Activated naive CD4-positive, alpha-beta T cell treated with Interleukin-2 at 50 U/mL for 16 hours (primary cell): ENCODE measurements at regions not wholly inside any gene's neighbourhood (a gene's known extent, or its start where the extent isn't known, plus 50 kb on each side); places are given as distances from the start of the nearest gene placed in this dataset.
"Not testable (repeated sequence)": the region's sequence is repeated elsewhere in the genome, so short reads cannot be mapped to it uniquely, and the experiment has no call there.

Experiments
- DNase-seq: peaks from one replicate; pipeline ENCODE4 v3.0.0-alpha.2; 2020

- no peak for DNase-seq
Observed at GRCh38 chr15:69854001-69854400, 243.7 kb downstream of the TLE3 start.

DNA sequence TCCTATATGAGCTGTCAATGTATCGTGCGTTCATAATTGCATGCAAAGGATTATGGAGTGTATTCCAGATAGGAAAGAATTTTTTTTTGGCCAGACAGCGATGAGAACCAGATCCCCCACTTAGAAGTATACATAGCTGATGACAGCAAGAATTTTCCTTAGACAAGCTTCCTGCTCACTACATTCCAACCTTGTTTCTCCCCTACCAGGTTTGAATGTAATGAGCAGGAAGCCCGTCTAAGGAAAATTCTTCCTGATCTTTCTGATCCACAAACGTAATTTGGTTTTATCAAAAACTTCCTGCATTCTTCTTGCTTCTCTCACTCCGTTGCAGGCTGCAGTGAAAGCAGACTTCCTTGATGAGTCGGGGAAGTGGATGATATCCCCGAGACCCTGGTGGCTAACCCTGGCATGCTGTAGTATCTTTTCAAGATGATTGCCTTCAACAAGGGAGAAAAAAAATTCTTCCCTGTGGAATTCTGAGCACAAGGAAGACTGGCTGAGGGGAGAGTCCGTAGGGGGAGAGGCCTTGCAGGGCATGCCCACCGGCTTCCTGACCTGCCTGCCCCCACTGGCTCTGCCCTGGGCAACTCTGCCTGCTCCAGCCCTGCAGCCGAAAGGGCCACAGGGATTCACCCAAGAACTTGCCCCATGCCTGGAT is 243.1 kb downstream of the TLE3 start:
- DNase-seq, result no peak

DNA sequence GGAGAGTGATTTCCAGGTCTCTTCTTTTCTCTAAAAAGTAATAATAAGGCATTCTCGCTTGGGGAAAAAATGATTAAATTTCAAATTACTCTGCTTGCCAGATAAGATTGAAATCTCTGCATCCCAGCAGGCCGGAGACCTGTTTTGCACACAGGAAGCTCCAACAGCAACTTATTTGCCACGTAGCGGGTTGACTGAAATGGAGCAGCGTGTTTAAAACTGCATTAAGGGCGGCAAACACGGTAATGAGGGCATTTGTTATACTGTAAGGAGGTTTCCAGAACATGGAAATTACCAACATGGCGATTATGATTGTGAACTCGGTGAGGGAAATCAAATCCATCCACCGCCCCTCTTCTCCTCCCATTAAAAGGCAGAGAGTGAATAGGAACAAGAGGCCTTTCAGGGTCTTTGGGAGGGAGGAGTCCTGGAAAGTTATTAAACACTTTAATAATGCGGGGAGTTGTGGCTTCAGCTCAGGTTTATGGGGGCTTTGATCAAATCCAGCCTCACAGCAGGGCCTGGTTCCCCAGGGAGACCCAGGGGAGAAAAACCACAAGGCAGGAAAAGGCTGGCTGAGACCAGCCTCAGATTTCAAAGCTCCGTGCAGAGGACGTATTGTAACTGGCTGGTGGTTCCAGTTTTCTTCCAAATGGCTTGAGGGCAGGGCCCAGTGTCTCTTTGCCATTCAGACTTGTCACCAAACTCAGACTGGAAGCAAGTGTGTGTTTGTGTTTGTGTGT is 242.3 kb downstream of the TLE3 start:
- DNase-seq, result no peak

DNA sequence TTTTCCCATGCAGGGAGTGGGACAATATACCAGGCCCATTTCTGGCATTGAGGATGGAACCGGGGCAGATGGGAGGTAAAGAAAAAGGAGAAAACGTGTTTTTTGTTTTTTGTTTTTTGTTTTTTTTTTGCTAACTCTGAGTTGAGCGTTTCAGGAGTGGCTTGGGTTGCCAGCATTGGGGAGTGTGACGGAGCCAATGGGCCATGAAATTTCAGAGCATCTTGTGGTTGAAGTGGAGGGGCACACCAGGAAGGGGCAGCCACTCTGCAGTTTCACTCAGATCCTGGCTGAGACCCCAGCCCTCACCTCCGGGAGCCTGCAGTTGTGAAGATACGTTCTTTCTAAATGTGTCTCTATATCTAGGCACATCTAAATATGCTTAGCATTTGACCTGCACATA is 240.5 kb downstream of the TLE3 start:
- DNase-seq, result no peak

DNA sequence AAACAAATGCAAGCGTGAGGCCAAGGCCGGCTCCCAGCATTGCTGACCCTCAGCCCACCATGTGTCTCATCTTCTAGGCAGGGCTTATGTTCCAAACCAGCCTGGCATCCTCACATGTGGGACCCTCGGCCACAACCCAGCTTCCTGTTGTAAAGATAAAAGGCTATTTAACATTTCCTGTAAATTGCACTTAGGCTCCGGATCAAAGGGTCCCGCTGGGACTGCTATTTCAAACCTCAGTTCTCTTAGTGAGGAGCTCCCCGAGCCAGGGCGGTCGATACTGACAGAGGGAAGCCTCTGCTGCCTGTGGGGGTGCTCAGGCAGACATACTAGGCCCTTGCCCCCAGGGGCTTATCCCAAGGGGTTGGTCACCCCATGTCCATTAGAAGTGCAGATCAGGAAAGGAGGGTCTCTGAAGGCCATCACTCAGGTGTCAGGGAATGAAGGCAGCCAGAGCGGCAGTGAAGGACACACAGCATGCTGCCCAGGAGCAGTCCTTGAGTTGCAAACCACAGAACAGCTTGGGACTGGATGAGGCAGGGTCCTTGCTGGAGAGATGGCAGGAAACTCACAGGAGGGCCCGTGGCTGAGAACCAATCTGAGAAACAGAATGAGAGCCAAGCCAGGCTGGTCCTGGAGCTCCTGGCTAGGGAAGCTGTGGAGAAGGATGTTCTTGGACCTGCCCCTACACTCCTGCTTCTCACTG is 239.9 kb downstream of the TLE3 start:
- DNase-seq, result no peak

- no peak for DNase-seq
Observed at GRCh38 chr15:69858456-69858855, 239.3 kb downstream of the TLE3 start.

DNA sequence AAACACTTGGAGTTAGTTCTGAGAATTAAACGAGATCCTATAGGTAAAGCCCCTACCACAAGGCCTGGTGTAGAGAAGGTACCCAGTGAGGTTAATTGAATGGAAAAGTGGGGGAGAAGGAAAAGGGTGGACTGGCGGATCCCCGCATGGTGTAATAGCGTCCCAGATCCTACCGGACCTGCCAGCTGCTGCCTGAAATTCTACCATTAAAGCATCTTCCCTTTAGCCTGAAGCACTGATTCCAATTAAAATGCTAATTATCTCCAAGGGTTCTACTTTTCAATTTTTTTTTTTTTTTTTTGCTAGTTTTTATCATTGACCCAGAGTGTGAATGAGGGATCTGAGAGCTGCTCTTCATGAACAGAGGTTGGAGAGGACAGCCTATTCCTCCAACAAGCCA is 237.9 kb downstream of the TLE3 start:
- DNase-seq, result no peak

GRCh38 chr15:69860321-69860720 is 237.4 kb downstream of the TLE3 start:
- DNase-seq, result no peak

DNA sequence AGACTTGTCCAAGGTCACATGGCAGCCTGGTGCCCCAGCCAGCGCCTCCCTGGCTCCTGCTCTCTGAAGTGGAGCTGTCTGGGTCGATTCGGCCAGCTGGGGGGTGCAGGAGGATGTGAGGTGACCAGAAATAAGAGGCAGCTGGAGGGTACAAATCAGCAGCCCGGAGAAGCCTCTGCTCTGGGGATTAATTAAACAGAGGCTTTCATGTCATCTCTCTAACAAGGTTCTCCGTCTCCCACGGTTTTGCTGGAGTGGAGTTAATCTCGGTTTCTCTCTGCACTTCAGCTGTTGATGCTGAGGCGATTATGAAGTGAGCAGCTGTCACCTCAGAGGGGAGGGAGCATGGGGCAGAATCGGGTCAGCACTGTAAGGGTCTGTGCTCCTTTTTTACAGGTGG is 236.8 kb downstream of the TLE3 start:
- no peak for DNase-seq

DNA sequence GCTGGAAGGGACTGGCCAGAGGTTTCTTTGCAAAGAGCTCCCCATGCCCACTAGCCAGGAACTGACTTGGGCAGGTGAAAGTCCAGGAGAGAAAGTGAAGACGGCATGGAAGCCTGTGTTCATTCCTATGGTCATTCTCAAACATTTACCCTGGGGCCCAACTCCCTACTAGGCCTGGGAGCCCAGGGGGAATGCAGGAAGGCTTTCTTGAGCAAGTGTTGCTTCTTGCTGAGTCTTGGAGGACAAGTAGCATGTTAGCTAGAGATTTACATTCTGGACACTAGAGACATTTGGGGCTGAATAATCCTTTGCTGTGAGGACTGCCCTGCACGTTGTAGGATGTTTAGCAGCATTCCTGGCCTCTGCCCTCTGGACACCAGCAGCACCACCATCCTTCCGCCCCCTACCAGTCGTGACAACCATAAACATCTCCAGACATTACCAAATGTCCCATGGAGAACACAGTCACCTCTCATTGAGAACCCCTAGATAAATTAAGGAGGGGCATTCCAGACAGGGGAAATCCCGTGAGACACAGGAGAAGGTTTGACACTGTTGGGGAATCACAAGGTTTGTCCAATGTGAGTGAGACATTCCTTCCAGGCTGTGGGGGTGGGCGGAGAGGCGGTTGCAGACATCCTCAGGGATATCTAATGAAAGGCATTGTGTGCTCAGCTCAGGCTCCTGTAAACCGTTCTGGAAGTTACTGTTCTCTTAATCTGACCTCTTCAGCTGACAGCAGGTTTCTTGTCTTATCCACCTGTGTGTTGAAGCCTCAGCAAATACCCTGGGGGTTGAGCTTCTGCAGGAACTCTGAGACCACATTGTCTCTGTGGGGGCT is 236.2 kb downstream of the TLE3 start:
- DNase-seq, result no peak

- DNase-seq, result no peak
Observed at GRCh38 chr15:69862540-69862939, 235.2 kb downstream of the TLE3 start.

- no peak for DNase-seq
Observed at GRCh38 chr15:69863446-69863845, 234.3 kb downstream of the TLE3 start.

DNA sequence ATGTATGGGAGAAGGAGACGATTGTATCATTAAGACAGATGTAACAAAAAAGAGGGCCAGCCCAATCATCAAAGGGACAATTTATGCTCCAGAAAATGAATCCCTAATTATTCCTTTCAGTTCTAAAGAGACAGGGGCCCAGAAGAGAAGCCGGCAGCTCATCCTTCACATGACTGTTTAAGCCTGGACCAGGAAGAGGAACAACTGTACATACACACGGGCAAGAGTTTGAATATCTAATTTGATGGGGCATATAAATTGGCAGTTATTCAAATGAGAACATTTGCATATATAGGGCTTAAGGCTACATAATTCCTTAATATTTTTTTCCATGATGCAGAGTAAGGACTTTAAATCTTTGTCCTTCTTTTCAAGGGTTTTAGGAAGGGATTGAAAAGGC is 232.3 kb downstream of the TLE3 start:
- DNase-seq, result no peak

GRCh38 chr15:69868756-69869155 is 229.0 kb downstream of the TLE3 start:
- DNase-seq, result no peak

- no peak for DNase-seq
Observed at GRCh38 chr15:69869291-69869690, 228.4 kb downstream of the TLE3 start.

GRCh38 chr15:69869881-69870505 is 227.7 kb downstream of the TLE3 start:
- no peak for DNase-seq

GRCh38 chr15:69871511-69872134 is 226.1 kb downstream of the TLE3 start:
- no peak for DNase-seq

GRCh38 chr15:69873807-69874206 is 223.9 kb downstream of the TLE3 start:
- no peak for DNase-seq

DNA sequence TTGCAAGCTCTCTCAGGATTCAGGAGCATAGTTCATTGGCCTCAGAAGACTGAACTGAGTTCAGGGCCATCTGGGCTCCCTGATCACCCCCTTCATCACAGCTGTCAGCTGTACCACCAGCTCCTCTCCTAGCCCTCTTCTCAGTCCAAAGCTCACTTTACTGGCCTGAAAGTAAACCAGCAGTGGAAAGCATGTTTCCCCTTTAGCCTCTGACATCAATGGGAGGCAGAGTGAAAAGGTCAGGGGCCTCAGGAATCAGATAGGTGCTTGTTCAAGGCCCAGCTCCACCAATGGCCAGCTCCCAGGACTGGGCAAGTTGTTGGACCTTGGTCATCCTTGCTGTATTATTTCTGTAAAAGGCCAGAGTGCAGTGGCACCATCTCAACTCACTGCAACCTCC is 223.4 kb downstream of the TLE3 start:
- DNase-seq, result no peak

DNA sequence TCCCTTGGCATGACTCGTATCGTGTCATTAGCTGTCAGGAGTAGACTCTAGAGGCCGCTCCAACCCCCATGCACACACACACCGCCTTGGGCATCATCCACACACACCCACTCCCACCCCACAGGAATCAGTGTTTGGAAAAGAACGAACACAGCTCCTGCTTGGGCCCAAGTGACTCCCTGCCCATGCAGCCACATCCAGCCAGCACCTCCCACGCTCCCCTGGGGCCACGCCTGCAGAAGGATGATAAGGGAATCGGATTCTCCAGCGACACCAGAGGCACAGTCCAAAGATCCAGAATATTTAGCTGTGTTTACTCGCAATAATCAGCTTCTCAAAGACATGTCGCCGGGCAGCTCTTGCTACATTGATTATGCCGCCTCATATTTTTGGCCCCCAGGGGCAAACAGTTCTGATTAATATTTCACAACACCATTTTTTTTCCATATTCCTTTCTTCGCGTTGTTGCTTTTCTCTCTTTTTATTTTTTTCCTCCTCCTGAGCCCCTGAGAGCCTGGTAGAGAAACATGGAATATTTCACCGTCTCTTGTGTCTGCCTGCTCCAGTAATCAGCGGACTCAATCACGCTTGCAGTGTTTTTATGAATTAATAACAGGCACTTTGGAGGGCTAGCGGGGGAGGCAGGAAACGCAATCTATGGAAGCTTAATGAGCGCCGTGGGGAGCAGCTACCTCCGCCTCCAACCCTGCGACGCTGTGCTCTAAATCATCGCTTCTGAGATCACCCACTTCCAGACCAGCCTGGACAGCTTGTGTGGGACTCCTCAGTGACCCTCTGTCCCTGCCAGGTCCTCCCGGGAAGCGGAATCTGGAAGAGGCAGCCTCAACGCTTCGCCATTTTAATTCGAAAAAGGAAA is 221.4 kb downstream of the TLE3 start:
- DNase-seq, result no peak

- not testable (repeated sequence) for DNase-seq
Observed at GRCh38 chr15:69879963-69880362, 217.8 kb downstream of the TLE3 start.
